Transverse colon (tissue), 4 donors: ENCODE measurements at regions not wholly inside any gene's neighbourhood (a gene's known extent, or its start where the extent isn't known, plus 50 kb on each side); places are given as distances from the start of the nearest gene placed in this dataset.

Source experiments
- EP300 ChIP-seq: sonication (generic); formaldehyde crosslinking; IDR thresholded peaks from one replicate; pipeline ENCODE4 v1.6.1; 2017; ENCODE audit warnings: antibody characterized with exemption, low read depth
- POLR2A ChIP-seq: fragments of 450-650 bp; IDR thresholded peaks from one replicate; pipeline ENCODE4 v1.6.1; 2016; ENCODE audit warnings: antibody characterized with exemption, mild to moderate bottlenecking, moderate library complexity
- POLR2AphosphoS5 ChIP-seq, 3 donors: sonication (generic); formaldehyde crosslinking; IDR thresholded peaks; one replicate each; pipeline ENCODE4 v1.6.1; 2016; ENCODE audit warnings: antibody characterized with exemption in 3 of 3
- TF ChIP-seq, protein P1 (sequence below), 5 experiments: fragments of 200-600 bp in 3 of 5; fragments of 450-650 bp in 2 of 5; sonication (generic) in 3 of 5; IDR thresholded peaks; 1 replicate in 2 of 5; 2 replicates in 3 of 5; pipeline ENCODE4 v1.5.1; 2016 to 2017; ENCODE audit warnings: antibody characterized with exemption in 5 of 5, inconsistent platforms in 3 of 5, mild to moderate bottlenecking in 2 of 5, moderate library complexity in 1 of 5

DNA sequence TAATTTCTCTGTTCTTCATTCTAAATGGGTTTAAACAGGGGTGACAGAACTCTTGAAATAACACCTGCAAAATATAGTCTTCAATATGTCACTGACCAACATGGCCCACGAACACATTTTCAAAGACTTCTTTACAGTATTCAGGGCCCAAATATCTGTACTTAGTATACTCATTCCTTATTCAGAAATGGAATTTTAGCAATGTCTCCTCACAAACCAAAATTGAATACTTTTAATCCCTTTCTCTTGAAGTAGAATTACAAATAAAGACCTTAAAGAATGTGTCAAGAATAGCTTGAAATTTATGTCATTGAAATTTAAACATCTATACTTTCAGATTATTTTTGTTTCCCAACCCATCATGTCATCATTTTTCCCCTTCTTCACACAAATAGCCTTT, 263.1 kb downstream of the LRIG3 start:
- TF ChIP-seq, protein P1, sequence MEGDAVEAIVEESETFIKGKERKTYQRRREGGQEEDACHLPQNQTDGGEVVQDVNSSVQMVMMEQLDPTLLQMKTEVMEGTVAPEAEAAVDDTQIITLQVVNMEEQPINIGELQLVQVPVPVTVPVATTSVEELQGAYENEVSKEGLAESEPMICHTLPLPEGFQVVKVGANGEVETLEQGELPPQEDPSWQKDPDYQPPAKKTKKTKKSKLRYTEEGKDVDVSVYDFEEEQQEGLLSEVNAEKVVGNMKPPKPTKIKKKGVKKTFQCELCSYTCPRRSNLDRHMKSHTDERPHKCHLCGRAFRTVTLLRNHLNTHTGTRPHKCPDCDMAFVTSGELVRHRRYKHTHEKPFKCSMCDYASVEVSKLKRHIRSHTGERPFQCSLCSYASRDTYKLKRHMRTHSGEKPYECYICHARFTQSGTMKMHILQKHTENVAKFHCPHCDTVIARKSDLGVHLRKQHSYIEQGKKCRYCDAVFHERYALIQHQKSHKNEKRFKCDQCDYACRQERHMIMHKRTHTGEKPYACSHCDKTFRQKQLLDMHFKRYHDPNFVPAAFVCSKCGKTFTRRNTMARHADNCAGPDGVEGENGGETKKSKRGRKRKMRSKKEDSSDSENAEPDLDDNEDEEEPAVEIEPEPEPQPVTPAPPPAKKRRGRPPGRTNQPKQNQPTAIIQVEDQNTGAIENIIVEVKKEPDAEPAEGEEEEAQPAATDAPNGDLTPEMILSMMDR (IDR thresholded peaks at IDR 0.05): no peak
- TF ChIP-seq POLR2AphosphoS5 (IDR thresholded peaks at IDR 0.05): no peak
- TF ChIP-seq POLR2A: no peak
- no peak for TF ChIP-seq EP300
